Stimulated activated CD8-positive, alpha-beta memory T cell treated with anti-CD3 and anti-CD28 coated beads, Interleukin-4, amount 100 ng/mL, for 48 hours (primary cell): ENCODE measurements at regions not wholly inside any gene's neighbourhood (a gene's known extent, or its start where the extent isn't known, plus 50 kb on each side); places are given as distances from the start of the nearest gene placed in this dataset.
A peak's percentile ranks its signal among the peaks of the same experiment; 100 is the strongest.
"Not testable (repeated sequence)": the region's sequence is repeated elsewhere in the genome, so short reads cannot be mapped to it uniquely, and the experiment has no call there.

Experiments used
- DNase-seq: peaks from one replicate; pipeline ENCODE4 v3.0.0-alpha.2; 2020

- DNase-seq: no peak
Observed at GRCh38 chr1:214864896-214865688, 217.4 kb upstream of the KCNK2 start.

GRCh38 chr1:214870426-214870825 lies 212.1 kb upstream of the KCNK2 start:
- DNase-seq: not testable (repeated sequence)

GRCh38 chr1:214880956-214881355 lies 201.6 kb upstream of the KCNK2 start:
- no peak for DNase-seq

- DNase-seq: no peak
Observed at GRCh38 chr1:214882616-214883015, 199.9 kb upstream of the KCNK2 start.

GRCh38 chr1:214895011-214895600 lies 187.4 kb upstream of the KCNK2 start:
- no peak for DNase-seq

- no peak for DNase-seq
Observed at GRCh38 chr1:214896921-214897320, 185.6 kb upstream of the KCNK2 start.

- no peak for DNase-seq
Observed at GRCh38 chr1:214897581-214897980, 185.0 kb upstream of the KCNK2 start.

GRCh38 chr1:214898161-214898560 lies 184.4 kb upstream of the KCNK2 start:
- DNase-seq: no peak

- DNase-seq: no peak
Observed at GRCh38 chr1:214898718-214899117, 183.8 kb upstream of the KCNK2 start.

GRCh38 chr1:214899908-214900460 lies 182.6 kb upstream of the KCNK2 start:
- no peak for DNase-seq

- DNase-seq: no peak
Observed at GRCh38 chr1:214900590-214900989, 181.9 kb upstream of the KCNK2 start.

GRCh38 chr1:214901718-214902117 lies 180.8 kb upstream of the KCNK2 start:
- DNase-seq: no peak

GRCh38 chr1:214902636-214903320 lies 179.8 kb upstream of the KCNK2 start:
- DNase-seq: no peak

GRCh38 chr1:214912127-214912526 lies 170.4 kb upstream of the KCNK2 start:
- DNase-seq: no peak

GRCh38 chr1:214913966-214914365 lies 168.6 kb upstream of the KCNK2 start:
- DNase-seq: no peak

- DNase-seq: no peak
Observed at GRCh38 chr1:214917081-214917635, 165.4 kb upstream of the KCNK2 start.

GRCh38 chr1:214918745-214919144 lies 163.8 kb upstream of the KCNK2 start:
- DNase-seq: no peak

- no peak for DNase-seq
Observed at GRCh38 chr1:214920337-214920736, 162.2 kb upstream of the KCNK2 start.

GRCh38 chr1:214923278-214923915 lies 159.1 kb upstream of the KCNK2 start:
- no peak for DNase-seq

GRCh38 chr1:214927796-214928195 lies 154.7 kb upstream of the KCNK2 start:
- DNase-seq: no peak

GRCh38 chr1:214928574-214928973 lies 154.0 kb upstream of the KCNK2 start:
- DNase-seq: no peak

- peak; percentile 35 for DNase-seq
Observed at GRCh38 chr1:214933375-214933774, 149.2 kb upstream of the KCNK2 start.

- DNase-seq: no peak
Observed at GRCh38 chr1:214934045-214934444, 148.5 kb upstream of the KCNK2 start.
